ENCODE measurements at regions not wholly inside any gene's neighbourhood (a gene's known extent, or its start where the extent isn't known, plus 50 kb on each side); places are given as distances from the start of the nearest gene placed in this dataset.

DNA sequence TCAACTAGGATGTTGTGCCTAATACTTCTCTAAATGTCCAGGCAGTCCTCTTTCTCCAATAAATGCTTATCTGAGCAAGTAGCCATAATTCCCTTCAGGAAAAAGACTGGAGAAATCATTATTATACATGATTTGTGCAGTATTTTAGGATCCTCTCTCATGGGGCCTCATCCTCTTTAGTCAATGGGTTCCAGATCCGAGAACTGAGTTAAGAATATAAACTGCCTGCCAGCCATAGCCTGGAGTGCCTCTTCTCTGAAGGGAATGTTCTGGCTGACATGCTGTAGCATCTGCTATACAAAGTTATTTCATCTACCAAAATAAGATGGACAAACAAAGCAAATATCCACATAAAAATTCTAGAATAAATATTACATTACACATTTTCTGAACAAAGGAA lies 334.0 kb upstream of the PRMT6 start:
- H3K4me1 ChIP-seq, result peaks cover 11 to 21% (median 17%) of the 10 kb centered on the region in 10 experiments
- H3K4me2 ChIP-seq, result no peak overlapping the region
- H4K20me1 ChIP-seq, result no peaks in the 10 kb centered on the region
- no peaks in the 10 kb centered on the region for H3K27me3 ChIP-seq
- H3K4me3 ChIP-seq, result no peak overlapping the region
- peaks cover 0 to 10% (median 5%) of the 10 kb centered on the region in 11 experiments; a peak in 8 of 22 replicates for H3K9me3 ChIP-seq (replicated peaks in 1 of 11)
- no peak for TF ChIP-seq Cebpa-rat (IDR thresholded peaks at IDR 0.05)
- no peak overlapping the region for H3K27ac ChIP-seq
- no peaks in the 10 kb centered on the region for H3K36me3 ChIP-seq
- no peak overlapping the region for H3K9ac ChIP-seq

DNA sequence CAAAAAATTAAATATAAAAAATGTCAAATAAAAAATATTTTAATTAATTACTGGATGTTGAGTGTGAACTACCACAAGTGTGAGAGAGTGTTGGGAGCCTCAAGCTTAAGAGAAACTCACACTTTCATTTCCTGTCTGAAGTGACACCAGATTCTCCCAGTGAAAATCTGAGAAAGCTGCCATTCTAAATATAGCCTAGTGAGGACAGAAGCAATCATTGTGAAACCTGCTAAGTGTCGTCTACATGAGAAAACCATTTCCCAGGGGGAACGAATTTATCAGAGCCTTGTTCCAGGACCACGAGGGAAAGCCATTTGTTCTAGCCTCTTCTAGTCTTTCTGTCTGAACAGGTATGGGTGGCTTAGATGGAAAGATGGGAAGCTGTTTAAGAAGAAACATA lies 329.3 kb upstream of the PRMT6 start:
- Histone ChIP-seq H3K4me1 (peaks cover 10 to 26% (median 14%) of the 10 kb centered on the region in 10 experiments), H3K9ac (no peak overlapping the region), H3K4me3 (no peak overlapping the region), H3K36me3 (no peaks in the 10 kb centered on the region), H4K20me1 (no peaks in the 10 kb centered on the region), H3K9me3 (replicated peaks in 1 of 11) (peaks cover 0 to 10% (median 5%) of the 10 kb centered on the region in 11 experiments; a peak in 8 of 22 replicates), H3K27ac (peak overlapping the region in 9 of 11 experiments; percentile 3 to 52 (median 34); a peak in 13 of 22 replicates), H3K27me3 (no peaks in the 10 kb centered on the region), H3K4me2 (peak overlapping the region; percentile 21 to 84 (median 46))
- peak in 3 of 11 experiments; percentile 19 to 57 (median 20); a peak in 3 of 22 replicates for TF ChIP-seq Cebpa-rat (IDR thresholded peaks at IDR 0.05)

DNA sequence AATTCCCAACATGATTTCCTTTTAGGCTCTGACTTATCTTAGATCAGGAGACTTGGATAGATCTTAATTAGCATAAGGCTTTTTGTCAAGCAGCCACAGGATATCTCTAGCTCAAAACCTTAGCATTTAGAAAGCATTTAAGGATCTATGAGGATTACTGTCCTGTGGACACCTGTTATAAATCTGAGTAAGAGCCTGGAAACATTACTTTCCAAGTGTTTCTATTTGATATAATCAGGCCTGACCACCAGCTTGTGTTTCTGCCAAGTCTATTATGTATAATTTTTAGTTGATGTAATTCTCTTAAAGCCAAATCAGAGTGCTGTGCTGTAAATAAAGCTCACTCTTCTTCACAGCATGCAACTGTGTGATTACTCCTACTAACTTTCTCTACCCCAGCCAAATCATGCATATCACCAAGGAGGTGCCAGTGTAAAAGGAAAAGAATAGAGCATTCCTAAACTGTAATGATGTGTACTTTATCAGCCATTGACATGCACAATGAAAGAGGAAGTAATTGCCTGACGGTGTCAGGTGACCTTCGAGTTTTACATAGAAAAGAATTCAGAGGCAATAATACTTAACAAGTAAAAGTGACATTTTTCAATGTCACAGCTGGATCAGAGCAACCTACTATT lies 309.9 kb upstream of the PRMT6 start:
- H3K9ac ChIP-seq, result no peak overlapping the region
- H3K4me1 ChIP-seq, result no peaks in the 10 kb centered on the region
- no peaks in the 10 kb centered on the region for H3K9me3 ChIP-seq (replicated peaks in 1 of 11)
- no peaks in the 10 kb centered on the region for H3K36me3 ChIP-seq
- no peak overlapping the region for H3K4me3 ChIP-seq
- TF ChIP-seq Cebpa-rat (IDR thresholded peaks at IDR 0.05), result no peak
- no peak overlapping the region for H3K4me2 ChIP-seq
- no peaks in the 10 kb centered on the region for H3K27me3 ChIP-seq
- H4K20me1 ChIP-seq, result no peaks in the 10 kb centered on the region
- no peak overlapping the region for H3K27ac ChIP-seq

DNA sequence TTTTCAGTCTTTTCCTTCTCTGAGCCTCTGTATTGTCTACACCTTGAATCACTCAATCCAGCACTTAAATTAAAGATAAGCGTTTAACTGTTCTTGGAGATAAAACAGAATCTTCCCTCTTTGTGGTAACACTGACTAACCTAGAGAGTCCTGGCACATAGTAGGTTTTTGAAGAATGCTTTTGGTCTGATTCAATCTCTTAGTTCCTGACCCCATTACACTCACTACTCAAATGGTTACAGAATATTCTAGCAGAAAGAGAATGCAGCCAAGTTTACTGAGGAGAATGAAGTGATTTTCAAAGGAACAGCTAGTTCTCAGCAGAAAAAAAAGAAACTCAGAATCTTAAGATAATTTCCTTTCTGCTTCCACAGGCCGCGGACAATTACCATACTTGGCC lies 309.2 kb upstream of the PRMT6 start:
- no peak overlapping the region for H3K9ac ChIP-seq
- no peaks in the 10 kb centered on the region for H3K4me1 ChIP-seq
- no peak overlapping the region for H3K4me3 ChIP-seq
- TF ChIP-seq Cebpa-rat (IDR thresholded peaks at IDR 0.05), result no peak
- no peak overlapping the region for H3K27ac ChIP-seq
- H3K27me3 ChIP-seq, result no peaks in the 10 kb centered on the region
- no peaks in the 10 kb centered on the region for H3K9me3 ChIP-seq (replicated peaks in 1 of 11)
- no peaks in the 10 kb centered on the region for H3K36me3 ChIP-seq
- H4K20me1 ChIP-seq, result no peaks in the 10 kb centered on the region
- no peak overlapping the region for H3K4me2 ChIP-seq

DNA sequence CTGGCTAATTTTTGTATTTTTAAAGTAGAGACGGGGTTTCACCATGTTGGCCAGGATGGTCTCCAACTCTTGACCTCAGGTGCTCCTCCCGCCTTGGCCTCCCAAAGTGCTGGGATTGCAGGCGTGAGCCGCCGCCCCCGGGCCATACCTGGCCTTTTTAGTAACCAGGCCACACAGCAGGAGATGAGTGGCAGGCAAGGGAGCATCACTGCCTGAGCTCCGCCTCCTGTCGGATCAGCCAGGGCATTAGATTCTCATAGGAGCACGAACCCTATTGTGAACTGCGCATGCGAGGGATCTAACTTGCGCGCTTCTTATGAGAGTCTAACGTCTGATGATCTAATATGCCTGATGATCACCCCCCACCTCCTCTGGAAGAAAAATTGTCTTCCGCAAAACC lies 308.7 kb upstream of the PRMT6 start:
- no peaks in the 10 kb centered on the region for H3K9me3 ChIP-seq (replicated peaks in 1 of 11)
- no peaks in the 10 kb centered on the region for H3K27me3 ChIP-seq

DNA sequence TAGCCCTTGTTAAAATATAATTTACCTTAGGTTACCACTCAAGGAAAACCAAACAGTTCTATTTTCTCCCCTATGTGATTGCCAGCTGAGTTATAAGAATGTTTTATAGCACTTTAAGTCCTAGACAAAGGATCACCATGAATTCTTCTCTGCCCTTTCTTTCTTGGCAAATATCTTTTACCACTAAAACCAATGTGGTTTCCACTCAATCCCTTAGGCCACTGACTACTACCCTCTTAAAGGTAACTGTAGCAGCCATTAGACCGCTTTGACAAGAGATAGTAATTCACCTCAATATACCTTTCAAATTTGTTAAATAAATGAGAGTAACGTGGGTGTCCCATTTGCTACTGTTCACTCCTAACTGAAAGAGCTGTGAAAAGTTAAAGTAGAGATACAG lies 307.9 kb upstream of the PRMT6 start:
- no peaks in the 10 kb centered on the region for H3K4me1 ChIP-seq
- H3K4me2 ChIP-seq, result no peak overlapping the region
- no peak overlapping the region for H3K4me3 ChIP-seq
- no peaks in the 10 kb centered on the region for H3K9me3 ChIP-seq (replicated peaks in 1 of 11)
- H3K27me3 ChIP-seq, result no peaks in the 10 kb centered on the region
- TF ChIP-seq Cebpa-rat (IDR thresholded peaks at IDR 0.05), result no peak
- H3K27ac ChIP-seq, result no peak overlapping the region
- no peaks in the 10 kb centered on the region for H3K36me3 ChIP-seq
- no peaks in the 10 kb centered on the region for H4K20me1 ChIP-seq
- H3K9ac ChIP-seq, result no peak overlapping the region

More for the DNA sequence above, 308.7 kb upstream of the PRMT6 start:
- Histone ChIP-seq H3K4me2 (no peak overlapping the region), H3K27ac (no peak overlapping the region), H3K9ac (no peak overlapping the region), H3K4me3 (no peak overlapping the region), H4K20me1 (no peaks in the 10 kb centered on the region), H3K4me1 (no peaks in the 10 kb centered on the region), H3K36me3 (no peaks in the 10 kb centered on the region)
- no peak for TF ChIP-seq Cebpa-rat (IDR thresholded peaks at IDR 0.05)

DNA sequence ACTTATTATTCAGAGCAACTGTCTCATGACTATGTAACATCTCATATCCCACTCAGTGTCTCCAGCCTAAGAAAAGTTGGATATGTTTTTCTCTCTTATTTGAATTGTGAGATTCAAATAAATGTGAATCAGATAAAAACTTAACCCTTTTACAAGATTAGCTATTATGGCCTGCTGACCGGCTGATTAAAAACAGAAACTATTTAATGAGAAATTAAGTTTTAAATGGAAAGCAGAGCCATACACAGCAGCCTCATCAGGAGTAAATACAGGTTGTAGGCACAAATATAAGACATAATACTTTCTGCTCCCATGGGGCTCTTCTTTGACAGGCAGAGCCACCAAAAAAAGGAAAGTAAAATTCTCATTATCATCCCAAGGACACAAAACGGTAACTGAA lies 307.0 kb upstream of the PRMT6 start:
- H3K27ac ChIP-seq, result no peak overlapping the region
- no peaks in the 10 kb centered on the region for H3K27me3 ChIP-seq
- no peak overlapping the region for H3K4me2 ChIP-seq
- H3K9me3 ChIP-seq (replicated peaks in 1 of 11), result no peaks in the 10 kb centered on the region
- H4K20me1 ChIP-seq, result no peaks in the 10 kb centered on the region
- H3K9ac ChIP-seq, result no peak overlapping the region
- H3K36me3 ChIP-seq, result no peaks in the 10 kb centered on the region
- H3K4me3 ChIP-seq, result no peak overlapping the region
- no peaks in the 10 kb centered on the region for H3K4me1 ChIP-seq
- TF ChIP-seq Cebpa-rat (IDR thresholded peaks at IDR 0.05), result no peak

DNA sequence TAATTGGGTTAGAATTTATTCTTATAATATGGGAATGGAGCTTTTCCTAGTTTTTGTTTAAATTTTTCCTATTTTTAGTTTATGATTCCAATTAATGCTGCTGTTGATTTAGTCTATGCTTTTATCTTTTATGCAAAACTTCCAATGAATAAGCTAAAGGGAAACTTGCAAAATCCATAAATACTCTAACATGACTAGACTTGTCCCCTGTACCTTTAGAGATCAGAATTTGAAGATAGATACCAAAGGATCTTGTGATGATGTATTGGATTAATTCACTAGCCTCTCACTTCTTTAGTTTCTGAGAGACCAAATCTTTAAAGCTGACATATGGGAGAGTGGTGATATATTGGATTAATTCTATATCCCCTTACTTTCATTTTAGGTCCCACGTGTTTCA lies 306.6 kb upstream of the PRMT6 start:
- Histone ChIP-seq H3K27ac (no peak overlapping the region), H3K4me1 (no peaks in the 10 kb centered on the region), H3K4me2 (no peak overlapping the region), H3K27me3 (no peaks in the 10 kb centered on the region), H3K9me3 (replicated peaks in 1 of 11) (no peaks in the 10 kb centered on the region), H3K36me3 (no peaks in the 10 kb centered on the region), H3K4me3 (no peak overlapping the region), H4K20me1 (no peaks in the 10 kb centered on the region), H3K9ac (no peak overlapping the region)
- TF ChIP-seq Cebpa-rat (IDR thresholded peaks at IDR 0.05), result no peak

DNA sequence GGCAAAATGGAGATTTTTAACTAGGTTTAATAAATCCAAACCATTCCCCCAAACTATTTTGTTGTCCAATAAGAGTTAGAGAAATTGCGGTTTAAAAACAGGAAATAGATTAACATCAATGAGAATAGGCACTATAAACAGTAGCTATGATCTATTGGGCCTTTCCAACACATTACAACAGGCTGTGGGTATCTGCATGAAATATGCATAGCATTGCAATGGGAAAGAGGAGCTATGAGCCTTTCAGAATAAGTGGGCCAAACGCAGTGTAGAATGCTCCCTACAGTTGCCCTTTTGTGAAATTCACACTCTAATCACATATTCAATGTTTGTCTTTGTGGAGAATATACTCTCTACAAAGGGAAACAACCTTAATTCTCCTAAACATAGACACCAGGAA lies 305.5 kb upstream of the PRMT6 start:
- H3K27ac ChIP-seq, result no peak overlapping the region; a peak in 1 of 22 replicates
- H3K9ac ChIP-seq, result no peak overlapping the region
- H3K4me2 ChIP-seq, result no peak overlapping the region
- no peak overlapping the region for H3K4me3 ChIP-seq
- H3K36me3 ChIP-seq, result no peaks in the 10 kb centered on the region
- no peaks in the 10 kb centered on the region for H3K9me3 ChIP-seq (replicated peaks in 1 of 11)
- H3K4me1 ChIP-seq, result no peaks in the 10 kb centered on the region
- H3K27me3 ChIP-seq, result no peaks in the 10 kb centered on the region
- no peak for TF ChIP-seq Cebpa-rat (IDR thresholded peaks at IDR 0.05)
- H4K20me1 ChIP-seq, result no peaks in the 10 kb centered on the region

DNA sequence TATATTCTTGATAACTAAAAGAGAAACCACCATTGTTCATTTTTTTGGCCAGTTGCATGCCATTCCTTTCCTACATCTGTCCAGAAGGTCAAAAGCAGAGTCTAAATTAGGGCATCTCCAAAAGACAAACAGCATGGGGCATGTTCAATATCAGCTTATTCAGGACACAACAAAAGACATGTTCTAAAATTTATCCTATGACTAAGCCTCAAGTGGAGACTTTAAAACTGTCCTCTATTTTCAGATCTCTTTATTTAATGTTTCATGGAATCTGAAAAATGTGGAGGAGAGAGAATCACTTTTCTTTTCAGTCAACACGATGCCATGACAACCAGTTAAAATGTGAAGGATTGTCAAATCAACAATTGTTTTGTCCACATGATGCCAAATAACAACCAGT lies 303.4 kb upstream of the PRMT6 start:
- Histone ChIP-seq H3K36me3 (no peaks in the 10 kb centered on the region), H3K27me3 (no peaks in the 10 kb centered on the region), H3K4me1 (no peaks in the 10 kb centered on the region), H4K20me1 (no peaks in the 10 kb centered on the region), H3K9ac (no peak overlapping the region), H3K27ac (no peak overlapping the region), H3K4me3 (no peak overlapping the region), H3K4me2 (no peak overlapping the region), H3K9me3 (replicated peaks in 1 of 11) (no peaks in the 10 kb centered on the region)
- TF ChIP-seq Cebpa-rat (IDR thresholded peaks at IDR 0.05), result no peak
